ENCODE measurements at regions not wholly inside any gene's neighbourhood (a gene's known extent, or its start where the extent isn't known, plus 50 kb on each side); places are given as distances from the start of the nearest gene placed in this dataset.

- Mint-ChIP-seq H3K4me1 (ENCODE audit: unreplicated experiment) (no peaks in the 10 kb centered on the region), H3K4me3 (ENCODE audit: unreplicated experiment) (no peak overlapping the region), H3K27ac (ENCODE audit: unreplicated experiment) (no peak overlapping the region), H3K27me3 (ENCODE audit: unreplicated experiment) (no peaks in the 10 kb centered on the region), H3K9me3 (ENCODE audit: unreplicated experiment) (no peaks in the 10 kb centered on the region), H3K36me3 (ENCODE audit: low read depth, unreplicated experiment) (no peaks in the 10 kb centered on the region)
- no peak for DNase-seq (ENCODE audit: low spot score)
- no peak for TF ChIP-seq CTCF (IDR thresholded peaks at IDR 0.05; ENCODE audit: unreplicated experiment)
These were observed 116.0 kb upstream of the RBMS3 start for GRCh38 chr3:29164825-29165224.

GRCh38 chr3:29167180-29167579 lies 113.7 kb upstream of the RBMS3 start:
- no peak for TF ChIP-seq CTCF (IDR thresholded peaks at IDR 0.05; ENCODE audit: unreplicated experiment)
- Mint-ChIP-seq H3K9me3 (ENCODE audit: unreplicated experiment) (no peaks in the 10 kb centered on the region), H3K36me3 (ENCODE audit: low read depth, unreplicated experiment) (no peaks in the 10 kb centered on the region), H3K4me1 (ENCODE audit: unreplicated experiment) (peaks cover 9% of the 10 kb centered on the region), H3K4me3 (ENCODE audit: unreplicated experiment) (no peak overlapping the region), H3K27ac (ENCODE audit: unreplicated experiment) (no peak overlapping the region), H3K27me3 (ENCODE audit: unreplicated experiment) (no peaks in the 10 kb centered on the region)
- DNase-seq (ENCODE audit: low spot score), result no peak

- TF ChIP-seq CTCF (IDR thresholded peaks at IDR 0.05; ENCODE audit: unreplicated experiment), result no peak
- H3K27ac Mint-ChIP-seq (ENCODE audit: unreplicated experiment), result no peak overlapping the region
- no peak overlapping the region for H3K4me3 Mint-ChIP-seq (ENCODE audit: unreplicated experiment)
- DNase-seq (ENCODE audit: low spot score), result no peak
- H3K27me3 Mint-ChIP-seq (ENCODE audit: unreplicated experiment), result no peaks in the 10 kb centered on the region
- peaks cover 9% of the 10 kb centered on the region for H3K4me1 Mint-ChIP-seq (ENCODE audit: unreplicated experiment)
- H3K9me3 Mint-ChIP-seq (ENCODE audit: unreplicated experiment), result no peaks in the 10 kb centered on the region
- H3K36me3 Mint-ChIP-seq (ENCODE audit: low read depth, unreplicated experiment), result no peaks in the 10 kb centered on the region
These were observed 112.8 kb upstream of the RBMS3 start for GRCh38 chr3:29168081-29168480.

GRCh38 chr3:29168696-29169095 lies 112.2 kb upstream of the RBMS3 start:
- Mint-ChIP-seq H3K36me3 (ENCODE audit: low read depth, unreplicated experiment) (no peaks in the 10 kb centered on the region), H3K4me1 (ENCODE audit: unreplicated experiment) (peaks cover 9% of the 10 kb centered on the region), H3K27ac (ENCODE audit: unreplicated experiment) (no peak overlapping the region), H3K4me3 (ENCODE audit: unreplicated experiment) (no peak overlapping the region), H3K27me3 (ENCODE audit: unreplicated experiment) (no peaks in the 10 kb centered on the region), H3K9me3 (ENCODE audit: unreplicated experiment) (no peaks in the 10 kb centered on the region)
- TF ChIP-seq CTCF (IDR thresholded peaks at IDR 0.05; ENCODE audit: unreplicated experiment), result no peak
- no peak for DNase-seq (ENCODE audit: low spot score)

GRCh38 chr3:29169451-29169850 lies 111.4 kb upstream of the RBMS3 start:
- peaks cover 9% of the 10 kb centered on the region for H3K4me1 Mint-ChIP-seq (ENCODE audit: unreplicated experiment)

More at GRCh38 chr3:29169451-29169850, 111.4 kb upstream of the RBMS3 start:
- Mint-ChIP-seq H3K4me3 (ENCODE audit: unreplicated experiment) (no peak overlapping the region), H3K36me3 (ENCODE audit: low read depth, unreplicated experiment) (no peaks in the 10 kb centered on the region), H3K27ac (ENCODE audit: unreplicated experiment) (no peak overlapping the region), H3K27me3 (ENCODE audit: unreplicated experiment) (no peaks in the 10 kb centered on the region), H3K9me3 (ENCODE audit: unreplicated experiment) (no peaks in the 10 kb centered on the region)
- TF ChIP-seq CTCF (IDR thresholded peaks at IDR 0.05; ENCODE audit: unreplicated experiment), result no peak
- DNase-seq (ENCODE audit: low spot score), result no peak
